ENCODE measurements at regions not wholly inside any gene's neighbourhood (a gene's known extent, or its start where the extent isn't known, plus 50 kb on each side); places are given as distances from the start of the nearest gene placed in this dataset.
"Not testable (repeated sequence)": the region's sequence is repeated elsewhere in the genome, so short reads cannot be mapped to it uniquely, and the experiment has no call there.

DNA sequence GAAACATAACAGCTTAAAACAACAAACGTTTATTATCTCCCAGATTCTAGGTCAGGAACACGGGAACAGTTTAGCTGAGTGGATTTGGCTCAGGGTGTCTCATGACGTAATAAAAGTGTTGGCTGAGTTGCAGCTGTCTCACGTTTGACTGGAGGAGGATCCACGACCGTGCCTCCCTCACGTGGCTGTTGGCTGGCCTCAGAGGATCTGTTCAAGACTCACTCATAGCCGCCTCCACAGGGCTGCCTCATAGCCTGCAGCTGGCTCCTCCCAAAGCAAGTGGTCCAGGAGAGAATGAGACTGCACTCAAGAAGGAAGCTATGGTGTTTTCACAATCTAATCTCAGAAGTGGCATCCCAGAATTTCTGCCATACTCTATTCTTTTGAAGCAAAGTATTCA, 167.1 kb downstream of the RPRM start:
- no peak for DNase-seq (ENCODE audit: low read depth, low spot score)
- no peak overlapping the region for H3K27ac ChIP-seq

DNA sequence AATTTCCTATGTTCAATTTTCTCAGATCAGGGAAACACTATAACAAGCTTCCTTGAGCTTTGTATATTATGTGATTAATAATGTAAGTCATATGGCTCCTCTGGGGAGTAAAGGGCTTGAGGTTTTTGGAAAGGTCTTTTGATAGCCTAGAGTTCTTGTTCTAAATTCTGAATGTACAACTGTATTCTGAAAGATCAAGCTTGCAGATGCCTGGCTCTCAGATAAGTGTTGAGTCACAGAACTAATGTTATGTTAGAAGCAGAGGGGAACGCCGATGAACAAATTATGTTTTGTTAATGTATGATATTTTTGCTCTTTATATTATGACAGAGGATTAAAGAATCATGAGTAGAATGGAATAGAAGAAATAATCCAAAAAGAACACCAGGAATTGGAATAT, 170.1 kb downstream of the RPRM start:
- no peak for DNase-seq (ENCODE audit: low read depth, low spot score)
- no peak overlapping the region for H3K27ac ChIP-seq

- DNase-seq (ENCODE audit: low read depth, low spot score), result no peak
- no peak overlapping the region for H3K27ac ChIP-seq
Observed at GRCh38 chr2:153307223-153307622, 171.3 kb downstream of the RPRM start.

GRCh38 chr2:153299809-153300208, 178.8 kb downstream of the RPRM start:
- DNase-seq (ENCODE audit: low read depth, low spot score), result no peak
- no peak overlapping the region for H3K27ac ChIP-seq

- no peak for DNase-seq (ENCODE audit: low read depth, low spot score)
- no peak overlapping the region for H3K27ac ChIP-seq
Observed at GRCh38 chr2:153299217-153299616, 179.3 kb downstream of the RPRM start.

- DNase-seq (ENCODE audit: low read depth, low spot score), result no peak
- no peak overlapping the region for H3K27ac ChIP-seq
Observed at GRCh38 chr2:153294199-153294786, 184.3 kb downstream of the RPRM start.

DNA sequence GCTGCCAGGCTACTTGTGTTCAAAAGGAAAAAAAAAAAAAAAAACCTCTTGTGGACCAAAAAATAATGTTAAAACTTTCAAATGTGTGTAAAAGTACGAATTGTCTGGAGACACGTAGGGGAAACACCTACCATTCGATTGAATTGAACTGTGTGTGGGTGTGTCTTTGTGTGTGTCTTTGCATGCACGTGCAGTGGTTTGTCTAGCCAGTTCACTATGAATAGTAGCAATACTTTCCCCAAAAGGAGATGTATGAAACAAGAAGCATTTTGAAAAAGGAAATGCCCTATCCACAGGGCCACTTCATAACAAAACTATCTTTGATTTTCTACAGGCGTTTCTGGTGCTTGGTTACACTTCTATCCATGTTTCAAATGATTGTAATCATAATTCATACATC, 186.8 kb downstream of the RPRM start:
- DNase-seq (ENCODE audit: low read depth, low spot score), result no peak

GRCh38 chr2:153287109-153287801, 191.3 kb downstream of the RPRM start:
- H3K27ac ChIP-seq, result no peak overlapping the region
- no peak for DNase-seq (ENCODE audit: low read depth, low spot score)

More for the DNA sequence above, 186.8 kb downstream of the RPRM start:
- no peak overlapping the region for H3K27ac ChIP-seq

GRCh38 chr2:153268941-153269461, 209.6 kb downstream of the RPRM start:
- no peak for DNase-seq (ENCODE audit: low read depth, low spot score)

DNA sequence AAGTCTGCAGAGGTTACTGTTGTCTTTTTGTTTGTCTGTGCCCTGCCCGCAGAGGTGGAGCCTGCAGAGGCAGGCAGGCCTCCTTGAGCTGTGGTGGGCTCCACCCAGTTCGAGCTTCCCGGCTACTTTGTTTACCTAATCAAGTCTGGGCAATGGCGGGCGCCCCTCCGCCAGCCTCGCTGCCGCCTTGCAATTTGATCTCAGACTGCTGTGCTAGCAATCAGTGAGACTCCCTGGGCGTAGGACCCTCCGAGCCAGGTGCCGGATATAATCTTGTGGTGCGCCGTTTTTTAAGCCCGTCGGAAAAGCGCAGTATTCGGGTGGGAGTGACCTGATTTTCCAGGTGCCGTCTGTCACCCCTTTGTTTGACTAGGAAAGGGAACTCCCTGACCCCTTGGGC, 221.7 kb downstream of the RPRM start:
- DNase-seq (ENCODE audit: low read depth, low spot score); H3K27ac ChIP-seq: not testable (repeated sequence)

More at GRCh38 chr2:153268941-153269461, 209.6 kb downstream of the RPRM start:
- H3K27ac ChIP-seq, result no peak overlapping the region

GRCh38 chr2:153246636-153247035, 231.9 kb downstream of the RPRM start:
- DNase-seq (ENCODE audit: low read depth, low spot score); H3K27ac ChIP-seq: not testable (repeated sequence)

DNA sequence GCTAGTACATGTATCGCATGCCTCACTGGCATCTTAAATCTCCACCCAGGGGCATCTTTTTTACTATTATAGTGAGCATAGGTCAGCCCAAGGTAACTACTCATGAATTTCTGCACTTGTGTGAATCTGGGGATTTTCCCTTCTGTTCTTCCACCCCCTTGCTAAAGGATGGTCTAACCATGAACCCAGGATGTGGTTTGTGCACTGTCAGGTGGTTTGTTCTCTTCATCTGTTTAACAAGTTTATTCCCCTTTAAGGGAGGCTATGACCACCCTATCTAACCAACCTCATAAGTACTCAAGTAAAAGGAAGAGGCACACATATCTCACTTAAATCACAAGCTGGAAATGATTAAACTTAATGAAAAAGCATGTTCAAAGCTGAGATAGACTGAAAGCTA, 243.0 kb downstream of the RPRM start:
- no peak for DNase-seq (ENCODE audit: low read depth, low spot score)
- H3K27ac ChIP-seq, result no peak overlapping the region

GRCh38 chr2:153232464-153232863, 246.1 kb downstream of the RPRM start:
- no peak overlapping the region for H3K27ac ChIP-seq
- DNase-seq (ENCODE audit: low read depth, low spot score), result no peak

GRCh38 chr2:153230977-153231376, 247.6 kb downstream of the RPRM start:
- no peak overlapping the region for H3K27ac ChIP-seq
- no peak for DNase-seq (ENCODE audit: low read depth, low spot score)

- no peak overlapping the region for H3K27ac ChIP-seq
- DNase-seq (ENCODE audit: low read depth, low spot score), result no peak
Observed at GRCh38 chr2:153228904-153229303, 249.7 kb downstream of the RPRM start.

DNA sequence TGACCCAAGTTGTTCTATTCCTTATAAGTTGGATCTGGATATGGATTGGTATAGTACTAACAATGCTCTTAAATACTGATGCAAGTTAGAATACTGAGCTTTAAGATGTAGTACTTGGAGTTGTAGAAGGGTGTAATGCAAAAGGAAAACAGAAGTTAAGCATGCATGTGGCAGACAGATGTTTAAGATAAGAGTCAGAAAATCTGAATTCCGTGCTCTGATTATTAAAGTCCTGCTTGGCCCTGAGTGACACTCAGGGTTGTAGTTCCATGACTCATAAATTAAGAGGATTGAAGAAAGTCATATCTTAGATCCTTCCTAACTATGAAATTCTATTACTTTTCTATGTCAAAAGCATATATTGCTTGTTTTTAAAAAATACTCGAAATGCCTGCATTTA, 250.6 kb downstream of the RPRM start:
- DNase-seq (ENCODE audit: low read depth, low spot score), result no peak
- no peak overlapping the region for H3K27ac ChIP-seq

DNA sequence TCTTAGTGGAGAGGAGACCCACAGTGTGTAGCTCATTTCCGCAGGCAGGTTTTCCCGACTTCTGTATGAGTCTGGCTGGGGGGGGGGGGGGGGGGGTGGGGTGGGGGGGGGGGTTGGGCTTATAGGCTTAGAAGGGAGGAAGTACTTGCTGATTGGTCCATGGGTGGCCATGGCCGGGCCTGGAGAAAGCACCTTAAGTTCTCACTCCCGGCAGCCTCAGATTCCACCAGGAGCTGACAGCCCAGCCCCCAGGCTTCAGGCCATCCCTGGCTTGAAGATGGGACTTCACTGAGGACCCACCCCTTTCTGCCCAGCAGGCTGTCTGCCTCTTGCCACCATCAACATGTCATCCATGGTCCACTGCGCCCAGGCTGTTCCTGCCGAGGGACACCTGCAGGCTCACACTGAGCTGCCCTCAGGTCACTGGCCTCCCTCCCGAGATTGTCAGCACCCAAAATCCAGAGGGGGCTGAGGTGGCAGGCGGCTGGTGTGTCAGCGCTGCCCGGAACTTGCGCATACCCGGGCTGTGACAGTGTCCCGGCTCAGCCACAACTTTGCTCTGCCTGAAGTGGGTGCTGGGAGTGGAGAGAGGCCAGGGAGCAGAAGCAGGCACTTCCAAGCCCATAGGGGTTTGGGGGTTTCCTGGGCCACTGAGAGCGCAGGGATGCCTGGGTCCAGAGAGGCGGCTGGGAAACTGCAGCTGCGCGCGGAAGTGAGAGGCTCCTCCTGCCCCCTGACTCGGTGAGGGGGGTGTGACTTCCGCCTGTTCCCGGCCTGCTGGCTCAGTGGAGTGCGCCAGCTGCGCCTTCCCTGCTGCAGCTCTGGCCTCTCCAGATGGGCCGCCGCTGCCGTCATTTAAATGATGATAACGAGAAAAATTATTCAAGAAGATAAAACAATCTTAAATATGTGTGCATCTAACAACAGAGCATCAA, 256.1 kb downstream of the RPRM start:
- H3K27ac ChIP-seq, result no peak overlapping the region

DNA sequence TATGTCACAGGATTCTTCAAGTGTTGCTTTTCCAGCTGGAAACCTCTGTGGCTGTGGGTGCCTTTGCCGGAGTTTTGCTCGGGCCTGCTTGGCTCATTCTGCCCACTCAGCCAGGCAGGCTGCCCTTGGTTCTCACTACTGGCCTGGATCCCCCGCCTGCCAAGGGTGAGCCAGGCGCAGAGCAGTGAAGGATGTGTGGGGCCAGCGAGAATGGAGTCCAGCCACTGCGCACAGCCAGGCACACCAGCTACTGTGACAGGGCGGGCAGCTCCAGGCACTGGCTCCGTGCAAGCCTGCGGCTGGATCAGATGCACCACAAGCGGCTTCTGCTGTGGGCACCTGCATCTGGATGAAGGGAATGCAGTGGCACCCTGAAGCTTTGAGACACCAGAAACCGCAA, 257.1 kb downstream of the RPRM start:
- H3K27ac ChIP-seq, result no peak overlapping the region
- DNase-seq (ENCODE audit: low read depth, low spot score), result no peak

More for the DNA sequence above, 256.1 kb downstream of the RPRM start:
- DNase-seq (ENCODE audit: low read depth, low spot score), result no peak

DNA sequence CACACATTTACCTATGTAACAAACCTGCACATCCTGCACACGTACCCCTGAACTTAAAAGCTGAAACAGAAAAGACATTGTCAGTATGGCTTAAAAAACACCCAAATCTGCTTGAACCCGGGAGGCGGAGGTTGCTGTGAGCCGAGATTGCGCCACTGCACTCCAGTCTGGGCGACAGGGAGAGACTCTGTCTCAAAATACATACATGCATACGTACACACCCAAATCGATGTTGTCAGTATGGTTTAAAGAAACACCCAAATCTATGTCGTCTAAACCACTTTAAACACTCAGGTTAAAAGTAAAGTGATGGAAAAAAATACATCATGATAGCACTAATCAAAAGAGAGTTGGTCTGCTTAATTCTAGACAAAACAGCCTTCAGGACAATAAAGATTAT, 257.5 kb downstream of the RPRM start:
- no peak overlapping the region for H3K27ac ChIP-seq
- DNase-seq (ENCODE audit: low read depth, low spot score), result no peak

GRCh38 chr2:153218851-153219250, 259.7 kb downstream of the RPRM start:
- DNase-seq (ENCODE audit: low read depth, low spot score), result no peak
- no peak overlapping the region for H3K27ac ChIP-seq

- DNase-seq (ENCODE audit: low read depth, low spot score), result no peak
- no peak overlapping the region for H3K27ac ChIP-seq
Observed at GRCh38 chr2:153214337-153214736, 264.2 kb downstream of the RPRM start.

All from epithelial cell of prostate (primary cell).